ENCODE measurements at regions not wholly inside any gene's neighbourhood (a gene's known extent, or its start where the extent isn't known, plus 50 kb on each side); places are given as distances from the start of the nearest gene placed in this dataset.
"Not testable (repeated sequence)": the region's sequence is repeated elsewhere in the genome, so short reads cannot be mapped to it uniquely, and the experiment has no call there.

DNA sequence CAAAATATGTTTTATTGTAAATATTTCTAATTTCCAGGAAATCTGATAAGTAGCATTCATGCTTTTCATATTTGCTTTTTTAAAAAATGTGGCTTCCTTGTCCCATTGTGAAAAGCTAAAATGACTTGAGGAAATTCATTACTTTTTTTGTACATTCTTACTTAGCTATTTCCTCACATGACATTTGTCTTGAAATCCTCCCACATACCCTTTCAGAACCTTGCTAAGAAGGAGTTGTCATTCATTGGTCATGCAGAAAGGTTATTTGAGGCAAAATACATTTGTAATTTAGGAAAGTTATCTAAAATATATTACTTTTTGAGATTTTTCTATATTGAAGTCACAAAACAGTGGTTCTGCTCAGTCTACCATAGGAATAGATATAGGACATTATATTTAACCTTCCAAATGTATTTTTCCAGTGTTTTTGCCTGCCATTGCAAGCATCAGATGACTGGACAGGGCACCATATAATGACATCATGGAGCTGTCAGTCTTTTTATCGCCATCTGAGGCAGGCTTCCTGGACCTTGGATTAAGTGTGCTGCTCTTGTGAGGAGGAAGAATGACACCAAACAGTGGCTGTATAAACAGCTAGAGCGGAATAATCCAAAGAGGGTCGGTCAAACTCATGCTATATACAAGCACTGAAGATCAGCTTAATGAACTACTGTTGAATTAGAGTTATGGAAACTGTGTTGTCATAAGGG is 109.4 kb upstream of the HCRTR2 start:
- DNase-seq, result no peak

GRCh38 chr6:55069132-55069781 is 105.1 kb upstream of the HCRTR2 start:
- no peak for DNase-seq

GRCh38 chr6:55082021-55082420 is 92.3 kb upstream of the HCRTR2 start:
- no peak for DNase-seq

DNA sequence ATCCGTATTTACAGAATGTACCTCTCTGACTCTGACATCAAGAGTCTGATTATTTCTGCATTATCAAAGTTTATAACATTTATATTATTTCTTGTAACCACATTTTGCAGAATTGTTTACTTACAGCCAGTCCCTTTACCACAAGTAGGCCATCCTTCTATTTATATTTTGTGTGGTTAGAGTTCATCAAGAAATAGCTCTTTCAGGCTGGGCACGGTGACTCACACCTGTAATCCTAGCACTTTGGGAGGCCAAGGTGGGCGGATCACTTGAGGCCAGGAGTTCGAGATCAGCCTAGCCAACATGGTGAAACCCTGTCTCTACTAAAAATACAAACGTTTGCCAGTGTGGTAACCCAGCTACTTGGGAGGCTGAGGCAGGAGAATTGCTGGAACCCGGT is 86.3 kb upstream of the HCRTR2 start:
- not testable (repeated sequence) for DNase-seq

DNA sequence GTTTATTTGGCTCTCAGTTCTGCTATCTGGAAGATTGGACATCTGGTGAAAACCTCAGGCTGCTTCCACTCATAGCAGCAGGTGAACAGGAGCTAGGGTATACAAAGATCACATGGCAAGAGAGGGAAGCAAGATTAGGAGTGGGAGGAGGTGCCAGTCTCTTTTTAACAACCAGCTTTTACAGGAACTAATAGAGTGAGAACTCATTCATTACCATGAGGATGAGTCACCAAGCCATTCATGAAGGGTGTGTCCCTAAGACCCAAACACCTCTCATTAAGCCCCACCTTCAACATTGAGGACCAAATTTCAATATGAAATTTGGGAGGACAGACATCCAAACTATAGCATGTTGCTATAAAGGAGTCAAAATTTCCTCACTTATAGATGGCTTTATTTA is 85.4 kb upstream of the HCRTR2 start:
- DNase-seq, result no peak

DNA sequence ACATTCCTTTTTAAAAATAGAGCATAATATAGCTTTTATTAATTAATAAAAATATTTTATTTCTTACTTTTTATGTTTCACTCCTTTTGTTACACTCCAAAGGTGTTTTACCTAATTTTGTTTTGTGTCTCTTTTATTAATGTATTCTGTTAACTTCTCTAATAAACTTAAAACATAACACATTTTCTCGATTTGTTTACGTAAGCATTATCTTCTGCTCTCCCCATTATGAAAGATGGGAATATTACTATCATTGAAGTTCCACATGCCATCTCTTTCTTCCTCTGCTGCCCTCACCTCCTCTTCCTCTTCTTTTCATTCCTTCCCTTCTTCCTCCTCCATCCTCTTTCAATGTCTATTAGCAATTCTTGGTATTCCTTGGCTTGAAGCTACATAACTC is 85.0 kb upstream of the HCRTR2 start:
- DNase-seq, result no peak

DNA sequence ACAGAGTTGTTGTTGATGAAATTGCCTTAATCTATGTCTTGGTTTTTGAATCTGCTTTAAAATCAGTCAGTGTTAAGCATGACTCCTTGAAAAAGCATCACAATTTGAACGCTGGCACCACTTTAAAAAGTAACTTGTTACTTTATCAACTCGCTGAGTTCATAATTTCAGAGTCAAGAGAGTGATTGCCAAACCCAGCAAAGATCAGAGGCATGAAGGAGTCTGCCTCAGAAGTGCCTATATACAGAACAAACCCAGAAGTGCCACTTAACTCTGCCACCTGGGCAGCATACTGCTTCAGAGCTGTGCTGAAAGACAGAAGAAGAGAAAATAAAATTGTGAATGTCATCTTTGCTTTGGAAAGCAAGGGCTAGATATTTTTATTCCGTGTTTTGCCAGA is 73.6 kb upstream of the HCRTR2 start:
- no peak for DNase-seq

DNA sequence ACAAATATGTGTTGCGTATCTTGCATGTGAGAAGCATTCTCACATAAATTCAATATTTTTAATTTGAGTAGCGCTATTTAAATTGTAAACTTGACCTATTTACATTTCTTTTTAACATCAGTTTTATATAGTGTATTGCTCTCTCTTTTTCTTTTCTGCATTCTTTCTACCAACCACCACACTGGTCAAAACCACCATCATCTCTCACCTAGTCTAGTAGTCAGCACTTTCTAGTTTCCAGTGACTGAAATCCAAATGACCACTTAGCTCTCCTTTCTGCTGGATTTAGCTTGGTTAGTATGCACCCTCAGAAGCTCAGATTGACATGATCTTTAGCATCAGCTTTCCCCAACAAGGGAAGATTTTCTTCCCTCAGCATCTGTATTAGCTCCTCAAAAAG is 73.2 kb upstream of the HCRTR2 start:
- DNase-seq, result no peak

GRCh38 chr6:55108134-55109130 is 65.9 kb upstream of the HCRTR2 start:
- no peak for DNase-seq

DNA sequence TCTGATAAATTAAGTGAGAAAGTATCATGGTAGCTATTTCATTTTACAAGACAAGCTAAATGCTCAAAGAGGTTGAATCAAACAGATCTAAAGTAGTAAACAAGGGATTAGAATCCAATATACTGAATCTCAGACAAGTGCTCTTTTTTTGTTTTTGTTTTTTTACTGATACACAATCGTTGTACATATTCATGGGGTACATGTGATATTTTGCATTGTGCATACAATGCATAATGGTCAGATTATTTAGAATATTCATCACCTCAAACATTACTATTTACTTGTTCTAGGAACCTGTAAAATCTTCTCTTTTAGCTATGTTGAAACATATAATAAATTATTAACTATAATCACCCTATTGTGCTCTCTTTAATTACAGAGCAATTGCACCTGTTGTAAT is 57.0 kb upstream of the HCRTR2 start:
- DNase-seq, result no peak

- not testable (repeated sequence) for DNase-seq
These were observed 50.1 kb upstream of the HCRTR2 start for GRCh38 chr6:55124241-55124640.
